ENCODE measurements at regions not wholly inside any gene's neighbourhood (a gene's known extent, or its start where the extent isn't known, plus 50 kb on each side); places are given as distances from the start of the nearest gene placed in this dataset.

GRCh38 chr1:177700856-177701255 is 269.0 kb downstream of the SEC16B start:
- no peak for TF ChIP-seq CTCF (IDR thresholded peaks at IDR 0.05)
- no peak for TF ChIP-seq POLR2A (IDR thresholded peaks at IDR 0.05)

Measured in uterus (tissue), 2 donors.